Kidney tubule cell (primary cell): ENCODE measurements at regions not wholly inside any gene's neighbourhood (a gene's known extent, or its start where the extent isn't known, plus 50 kb on each side); places are given as distances from the start of the nearest gene placed in this dataset.
"Not testable (repeated sequence)": the region's sequence is repeated elsewhere in the genome, so short reads cannot be mapped to it uniquely, and the experiment has no call there.

Source experiments
- DNase-seq: peaks from one replicate; pipeline ENCODE4 v3.0.0-alpha.2; 2018; ENCODE audit warnings: low spot score

- DNase-seq: no peak
Observed at GRCh38 chr2:84048964-84049363, 410.1 kb downstream of the SUCLG1 start.

- DNase-seq: no peak
Observed at GRCh38 chr2:84041506-84041905, 417.6 kb downstream of the SUCLG1 start.

DNA sequence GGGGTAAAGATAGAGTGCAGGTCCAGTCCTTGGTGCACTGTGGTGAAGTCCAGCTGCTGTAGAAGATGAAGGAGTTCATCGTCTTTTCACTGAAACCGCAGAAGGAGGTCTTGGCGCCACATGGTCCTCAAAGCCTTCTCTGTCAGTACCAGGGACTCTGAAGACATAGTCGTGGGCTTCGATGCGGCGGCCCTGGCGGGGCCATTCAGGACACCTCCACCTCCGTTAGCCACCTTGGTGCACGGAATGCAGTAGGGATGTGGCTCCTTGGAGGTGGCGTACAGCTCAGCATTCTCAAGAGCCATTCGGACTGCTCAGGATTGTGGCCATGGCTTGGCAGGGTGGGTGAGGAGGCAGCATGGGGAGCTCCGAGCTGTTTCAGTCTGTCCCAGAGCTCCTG, 418.8 kb downstream of the SUCLG1 start:
- no peak for DNase-seq

DNA sequence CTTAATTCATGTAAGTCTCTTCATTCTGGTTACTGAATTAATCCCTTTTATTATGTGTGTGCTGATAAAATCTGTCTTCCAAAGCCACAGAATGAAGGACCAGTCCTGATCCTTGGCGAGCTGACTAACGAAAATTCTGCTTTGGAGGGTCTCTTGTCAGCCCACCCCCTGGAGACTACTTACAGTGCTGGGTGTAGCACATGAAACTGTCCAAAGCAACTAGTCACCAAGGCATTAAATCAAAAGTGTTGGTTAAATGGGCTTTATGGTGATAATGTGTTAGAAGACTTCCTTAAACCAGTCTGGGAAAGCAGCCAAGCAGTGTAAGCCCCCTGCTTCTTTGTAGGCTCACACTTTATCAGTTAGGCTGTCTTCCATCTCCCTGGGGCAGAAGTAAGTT, 420.2 kb downstream of the SUCLG1 start:
- DNase-seq: no peak

DNA sequence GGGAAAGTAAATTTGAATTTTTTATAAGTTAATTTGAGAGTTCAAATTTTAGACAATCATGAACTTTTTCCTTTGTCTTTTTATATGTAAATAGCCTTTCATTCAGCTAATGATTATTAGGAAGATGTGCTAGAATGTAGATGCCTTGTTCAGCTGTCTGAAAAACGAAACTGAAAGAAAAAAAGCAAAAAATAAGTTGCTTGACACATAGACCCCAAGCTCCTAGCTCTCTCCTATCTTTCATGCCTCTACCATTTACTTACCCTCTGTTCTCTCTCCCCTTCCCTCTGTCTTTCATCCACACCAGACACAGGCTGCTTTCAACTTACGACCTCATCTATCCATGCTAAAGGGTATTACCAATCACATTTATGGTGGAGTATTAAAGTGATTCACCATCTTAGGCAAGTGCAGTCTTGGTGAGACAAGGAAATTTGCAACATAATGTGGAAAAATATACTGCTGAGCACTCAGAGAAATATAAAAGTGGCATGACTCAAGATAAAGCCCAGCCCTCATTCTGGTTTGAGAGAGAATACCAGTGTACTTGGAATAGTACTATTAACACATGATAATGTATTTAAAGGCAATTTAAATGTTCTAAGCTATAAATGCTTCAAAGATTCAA, 425.6 kb downstream of the SUCLG1 start:
- no peak for DNase-seq

DNA sequence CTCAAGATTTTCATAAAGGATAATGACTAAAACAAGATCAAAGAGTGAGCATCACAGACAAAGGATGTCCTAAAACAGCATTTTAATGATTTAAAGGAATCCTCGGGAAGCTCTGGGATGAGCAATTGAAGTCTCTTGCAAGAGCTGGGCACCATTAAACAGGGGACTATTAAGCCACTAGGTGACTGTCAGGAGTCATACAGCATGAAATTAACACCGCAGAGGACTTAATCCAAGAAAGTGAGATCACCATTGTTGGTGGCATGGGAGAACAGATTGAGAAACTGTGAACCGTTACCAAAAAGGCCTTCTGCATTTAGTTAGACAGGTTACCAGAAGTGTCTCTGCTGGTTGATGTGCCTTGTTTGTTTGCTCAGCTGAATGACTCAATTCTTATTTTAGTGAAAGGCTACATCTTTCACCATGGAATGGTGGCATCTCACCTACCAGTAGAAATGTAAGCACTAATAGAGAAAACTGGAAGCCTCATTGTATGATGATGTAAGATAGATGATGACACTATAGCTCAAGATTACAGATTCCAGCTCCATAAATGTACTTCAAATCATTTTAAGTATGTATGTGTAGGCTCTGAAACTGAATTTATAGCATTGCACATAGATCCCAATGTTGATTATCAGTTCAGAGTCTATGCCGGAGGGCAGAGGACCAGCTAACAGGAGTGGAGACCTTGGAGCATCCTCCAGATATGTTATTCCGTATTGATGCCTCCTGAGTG, 427.6 kb downstream of the SUCLG1 start:
- DNase-seq: no peak

DNA sequence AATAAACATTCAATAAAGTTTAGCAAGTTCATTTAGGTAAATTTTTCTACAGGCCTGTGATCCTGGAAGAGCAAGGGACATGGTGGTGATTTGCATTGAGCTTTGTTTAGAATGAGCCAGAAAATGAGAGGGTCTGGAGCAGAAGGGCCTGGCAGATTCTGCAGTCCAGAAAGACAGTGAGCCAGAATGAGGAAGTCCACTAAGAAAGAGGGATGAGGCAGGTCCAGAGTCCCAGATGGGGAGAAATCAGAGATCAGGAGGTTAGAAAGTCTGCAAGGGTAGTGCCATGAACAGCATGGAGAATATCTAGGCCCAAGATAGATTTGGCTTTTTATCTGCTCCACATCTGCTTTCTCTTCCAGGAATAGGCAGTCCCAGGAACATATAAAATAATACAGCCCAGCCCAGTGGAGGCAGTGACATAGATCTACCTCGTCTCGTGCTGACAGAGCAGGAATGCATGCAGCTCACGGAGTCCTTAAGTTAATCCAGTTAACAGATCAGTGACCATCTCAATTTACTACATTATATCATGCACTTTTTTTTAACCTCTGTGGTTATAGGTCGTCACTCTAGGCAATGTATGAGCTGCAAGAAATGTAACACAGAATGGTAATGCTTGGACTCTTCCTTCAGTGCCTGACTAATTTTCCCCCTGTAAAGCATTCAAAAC, 429.0 kb downstream of the SUCLG1 start:
- no peak for DNase-seq

DNA sequence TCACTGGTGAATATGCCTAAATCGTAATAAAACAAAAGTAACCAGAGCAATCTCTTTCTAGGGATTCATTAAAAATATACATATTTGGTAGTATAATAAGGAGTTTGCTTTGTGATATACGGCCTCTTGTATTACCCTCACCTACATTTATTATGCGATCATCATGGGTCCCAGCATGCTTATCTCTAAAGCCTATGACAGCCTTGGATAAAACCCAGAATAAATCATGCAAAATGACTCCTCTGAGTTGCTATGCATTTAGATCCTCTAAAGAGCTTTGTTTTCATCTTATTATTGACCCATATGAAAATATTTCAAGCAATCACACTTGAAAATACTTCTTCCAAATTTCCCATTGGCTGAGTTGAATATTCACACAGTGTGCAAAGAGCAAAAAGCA, 432.3 kb downstream of the SUCLG1 start:
- DNase-seq: no peak

DNA sequence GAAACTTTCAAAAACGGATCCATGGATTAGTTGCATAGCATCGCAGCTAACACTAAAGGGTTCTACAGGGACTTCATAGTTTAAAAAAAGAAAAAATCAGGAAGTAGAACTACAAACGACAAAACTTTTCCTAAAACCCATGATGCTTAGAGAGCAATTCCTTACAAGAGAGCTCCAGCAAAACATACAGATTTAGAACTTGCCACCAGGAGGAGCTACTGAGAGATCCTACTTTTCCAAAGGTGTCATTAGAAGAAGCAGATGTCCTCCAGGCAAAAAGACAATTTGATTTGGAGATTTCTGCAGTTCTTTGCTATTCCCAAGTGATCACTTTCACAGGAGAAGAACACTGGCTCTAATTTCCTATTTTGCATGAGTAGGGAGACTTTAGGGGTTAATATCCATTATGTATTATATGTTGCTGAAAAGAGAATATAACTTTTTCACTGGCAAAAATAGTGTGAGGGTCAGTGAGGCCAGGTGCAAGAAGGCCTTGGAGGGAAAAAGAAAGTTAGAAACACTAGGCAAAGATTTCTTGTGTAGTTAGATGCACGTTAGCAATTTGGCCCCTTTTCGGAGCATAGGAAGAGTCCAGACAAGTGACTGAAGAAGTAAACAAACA, 436.2 kb downstream of the SUCLG1 start:
- DNase-seq: peak; percentile 65

DNA sequence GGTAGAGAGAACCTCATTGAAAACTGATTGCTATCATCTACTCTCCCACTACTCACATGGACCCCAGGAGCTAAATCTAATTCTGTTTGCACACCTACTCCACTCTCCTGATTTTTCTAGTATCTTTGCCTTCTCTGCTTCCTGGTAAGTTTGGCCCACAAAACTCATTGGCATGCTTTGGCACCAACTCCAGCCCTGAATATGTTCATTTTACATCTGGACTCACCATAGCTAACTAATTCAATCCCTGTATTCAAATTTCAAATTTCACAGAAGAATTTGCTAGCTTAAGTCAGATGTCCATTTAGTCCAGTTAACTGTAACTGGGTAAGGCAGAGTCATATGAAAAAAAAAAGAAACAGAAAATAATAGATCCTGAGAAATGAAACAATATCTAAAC, 442.1 kb downstream of the SUCLG1 start:
- no peak for DNase-seq

- DNase-seq: no peak
Observed at GRCh38 chr2:84016183-84016582, 442.9 kb downstream of the SUCLG1 start.

DNA sequence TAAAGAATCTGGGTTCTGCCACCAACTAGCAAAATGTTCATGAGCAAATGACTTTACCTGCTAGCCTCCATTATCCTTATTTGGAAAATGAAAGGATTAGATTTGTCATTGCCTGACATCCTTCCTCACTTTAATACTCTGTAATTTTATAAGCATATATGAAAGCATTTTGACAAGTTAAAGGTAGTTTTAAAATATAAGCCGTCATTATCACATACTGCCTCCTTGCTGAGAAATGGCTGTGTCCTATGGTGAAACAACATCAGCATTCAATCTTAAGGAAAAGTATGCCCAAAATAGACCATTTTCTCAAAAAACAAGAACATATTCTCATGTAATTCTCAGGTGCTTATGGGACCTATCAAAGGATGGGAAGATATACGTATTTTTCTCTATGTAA, 461.2 kb downstream of the SUCLG1 start:
- no peak for DNase-seq

- DNase-seq: no peak
Observed at GRCh38 chr2:83994633-83995179, 464.4 kb downstream of the SUCLG1 start.

DNA sequence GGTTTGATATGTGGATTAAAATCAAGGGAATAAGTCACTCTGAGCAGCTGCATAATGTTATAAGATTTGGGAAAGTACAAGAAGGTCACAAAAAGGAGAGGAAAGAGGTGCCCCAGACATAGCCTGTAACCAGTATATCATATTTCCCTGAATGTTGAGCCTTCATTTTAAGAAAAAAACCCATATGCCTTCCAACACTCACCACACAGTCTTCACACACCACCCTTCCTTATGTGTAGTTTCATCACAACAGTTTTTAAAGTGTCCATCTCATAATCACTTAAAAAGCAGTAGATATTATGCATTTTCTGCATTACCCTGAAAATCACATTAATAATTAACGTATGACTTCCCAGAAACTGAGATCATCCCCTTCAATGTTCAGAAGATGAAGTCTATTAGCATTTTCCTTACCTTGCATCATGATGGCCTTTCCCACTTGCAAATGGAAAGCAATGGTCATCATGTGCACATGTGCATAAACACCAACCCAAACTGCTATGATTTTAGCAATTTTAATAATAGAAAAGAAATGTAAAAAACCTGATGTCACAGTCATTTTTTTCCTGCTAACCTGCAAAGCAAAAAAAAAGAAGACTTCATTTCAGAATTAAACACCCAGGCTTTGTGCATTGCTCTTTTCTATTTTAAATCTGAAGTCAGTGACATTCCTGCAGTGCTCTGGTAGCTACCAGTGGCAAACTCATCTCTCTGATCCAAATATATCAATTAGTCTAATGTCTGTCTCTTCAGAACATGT, 465.0 kb downstream of the SUCLG1 start:
- peak; percentile 56 for DNase-seq

GRCh38 chr2:83991992-83992391, 467.1 kb downstream of the SUCLG1 start:
- DNase-seq: peak; percentile 43

- DNase-seq: no peak
Observed at GRCh38 chr2:83990636-83991035, 468.4 kb downstream of the SUCLG1 start.

GRCh38 chr2:83976628-83977027, 482.5 kb downstream of the SUCLG1 start:
- DNase-seq: not testable (repeated sequence)

GRCh38 chr2:83972128-83972527, 487.0 kb downstream of the SUCLG1 start:
- DNase-seq: no peak

GRCh38 chr2:83971547-83971946, 487.5 kb downstream of the SUCLG1 start:
- no peak for DNase-seq

GRCh38 chr2:83970217-83970929, 488.7 kb downstream of the SUCLG1 start:
- no peak for DNase-seq

DNA sequence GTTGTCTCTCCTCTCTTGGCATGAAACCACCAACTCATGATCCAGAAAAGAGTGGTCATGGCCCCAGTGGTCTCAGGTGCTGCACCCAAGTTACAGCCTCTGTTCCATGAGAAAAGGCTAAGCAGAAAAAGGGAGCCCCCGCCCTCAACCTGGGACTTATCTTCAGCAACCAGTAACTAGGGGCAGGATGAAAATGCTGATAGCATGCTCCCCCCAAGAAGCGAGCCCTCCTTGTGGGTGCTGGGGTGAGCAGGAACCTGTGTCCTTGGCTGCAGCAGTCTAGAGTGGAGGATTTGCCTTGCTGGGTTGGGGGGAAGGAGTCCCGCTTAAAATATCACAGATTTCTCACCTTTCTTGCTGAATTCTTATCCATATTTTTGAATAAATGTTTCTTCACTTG, 490.0 kb downstream of the SUCLG1 start:
- DNase-seq: no peak
